ENCODE measurements at regions not wholly inside any gene's neighbourhood (a gene's known extent, or its start where the extent isn't known, plus 50 kb on each side); places are given as distances from the start of the nearest gene placed in this dataset.

DNA sequence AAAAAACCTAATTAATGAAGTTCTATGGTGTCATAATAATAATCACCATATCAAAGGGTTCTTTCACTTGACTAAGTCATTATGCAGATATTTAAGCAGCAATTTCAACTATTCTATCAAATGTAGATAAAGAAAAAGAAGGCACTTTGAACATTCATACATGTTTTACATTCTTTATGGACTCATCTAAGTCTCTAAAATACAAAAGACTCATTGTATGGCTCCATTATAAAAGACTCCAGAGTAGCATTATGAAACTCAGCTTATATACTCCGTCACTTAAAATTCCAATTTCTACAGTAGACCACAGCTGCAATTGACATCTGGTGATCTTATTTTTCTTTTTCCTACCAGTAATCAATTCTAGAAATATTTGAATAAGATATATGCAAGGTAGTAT, 173.5 kb upstream of the KIF2B start:
- Histone ChIP-seq H3K36me3 (no peaks in the 10 kb centered on the region), H3K27me3 (no peaks in the 10 kb centered on the region), H3K4me1 (no peaks in the 10 kb centered on the region), H3K27ac (no peak overlapping the region), H3K9me3 (no peaks in the 10 kb centered on the region), H3K4me3 (no peak overlapping the region)
- TF ChIP-seq, protein P1, sequence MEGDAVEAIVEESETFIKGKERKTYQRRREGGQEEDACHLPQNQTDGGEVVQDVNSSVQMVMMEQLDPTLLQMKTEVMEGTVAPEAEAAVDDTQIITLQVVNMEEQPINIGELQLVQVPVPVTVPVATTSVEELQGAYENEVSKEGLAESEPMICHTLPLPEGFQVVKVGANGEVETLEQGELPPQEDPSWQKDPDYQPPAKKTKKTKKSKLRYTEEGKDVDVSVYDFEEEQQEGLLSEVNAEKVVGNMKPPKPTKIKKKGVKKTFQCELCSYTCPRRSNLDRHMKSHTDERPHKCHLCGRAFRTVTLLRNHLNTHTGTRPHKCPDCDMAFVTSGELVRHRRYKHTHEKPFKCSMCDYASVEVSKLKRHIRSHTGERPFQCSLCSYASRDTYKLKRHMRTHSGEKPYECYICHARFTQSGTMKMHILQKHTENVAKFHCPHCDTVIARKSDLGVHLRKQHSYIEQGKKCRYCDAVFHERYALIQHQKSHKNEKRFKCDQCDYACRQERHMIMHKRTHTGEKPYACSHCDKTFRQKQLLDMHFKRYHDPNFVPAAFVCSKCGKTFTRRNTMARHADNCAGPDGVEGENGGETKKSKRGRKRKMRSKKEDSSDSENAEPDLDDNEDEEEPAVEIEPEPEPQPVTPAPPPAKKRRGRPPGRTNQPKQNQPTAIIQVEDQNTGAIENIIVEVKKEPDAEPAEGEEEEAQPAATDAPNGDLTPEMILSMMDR (IDR thresholded peaks at IDR 0.05) = no peak
- TF ChIP-seq POLR2A (IDR thresholded peaks at IDR 0.05) (no peak), POLR2AphosphoS5 (IDR thresholded peaks at IDR 0.05) (no peak), EP300 (IDR thresholded peaks at IDR 0.05) (no peak)
- intact Hi-C loops (cut with DNase I; ENCODE audit: low total_unique reads) = no loop called here
- 83 to 93% (median 87%) methylated on average over 1 of the region's 1 CpG for WGBS, 5 donors
- DNase-seq = no peak

DNA sequence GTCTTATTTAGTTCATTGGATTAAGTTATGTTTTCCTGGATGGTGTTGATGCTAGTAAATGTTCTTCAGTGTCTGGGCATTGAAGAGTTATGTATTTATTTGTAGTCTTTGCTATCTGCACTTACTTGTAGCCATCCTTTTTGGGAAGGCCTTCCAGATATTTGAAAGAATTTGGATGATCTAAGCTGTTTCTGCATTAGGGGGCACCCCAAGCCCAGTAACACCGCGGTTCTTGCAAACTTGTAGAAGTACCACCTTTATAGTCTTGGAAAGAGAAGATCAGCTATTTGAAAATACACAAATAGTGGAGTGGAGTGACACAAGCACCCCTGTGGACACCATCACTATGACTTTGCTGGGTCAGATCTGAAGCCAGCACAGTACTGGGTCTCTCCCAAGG, 175.9 kb upstream of the KIF2B start:
- no peak overlapping the region for H3K4me3 ChIP-seq
- TF ChIP-seq, protein P1 (IDR thresholded peaks at IDR 0.05) = no peak
- TF ChIP-seq POLR2AphosphoS5 (IDR thresholded peaks at IDR 0.05) (no peak), POLR2A (IDR thresholded peaks at IDR 0.05) (no peak), EP300 (IDR thresholded peaks at IDR 0.05) (no peak)
- H3K9me3 ChIP-seq = no peaks in the 10 kb centered on the region
- no peak for DNase-seq
- intact Hi-C loops (cut with DNase I; ENCODE audit: low total_unique reads) = no loop called here
- no peaks in the 10 kb centered on the region for H3K4me1 ChIP-seq
- H3K27ac ChIP-seq = no peak overlapping the region
- H3K27me3 ChIP-seq = no peaks in the 10 kb centered on the region
- no peaks in the 10 kb centered on the region for H3K36me3 ChIP-seq
- WGBS, 5 donors = 95 to 100% (median 99%) methylated on average over 2 of the region's 2 CpGs

DNA sequence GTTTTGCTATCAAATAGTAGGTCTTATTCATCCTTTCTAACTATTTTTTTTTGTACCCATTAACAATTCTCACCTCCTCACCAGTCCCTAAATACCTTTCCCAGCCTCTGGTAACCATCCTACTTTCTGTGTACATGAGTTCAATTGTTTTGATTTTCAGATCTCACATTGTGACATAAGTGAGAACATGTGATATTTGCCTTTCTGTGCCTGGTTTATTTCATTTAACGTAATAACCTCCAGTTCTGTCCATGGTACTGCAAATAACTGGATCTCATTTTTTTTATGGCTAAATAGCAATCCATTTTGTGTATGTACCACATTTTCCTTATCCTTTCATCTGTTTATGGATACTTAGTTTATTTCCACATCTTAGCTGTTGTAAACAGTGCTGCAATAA, 181.9 kb upstream of the KIF2B start:
- no peak for DNase-seq
- TF ChIP-seq EP300 (IDR thresholded peaks at IDR 0.05) (no peak), POLR2AphosphoS5 (IDR thresholded peaks at IDR 0.05) (no peak), POLR2A (IDR thresholded peaks at IDR 0.05) (no peak)
- TF ChIP-seq, protein P1 (IDR thresholded peaks at IDR 0.05) = no peak
- no peaks in the 10 kb centered on the region for H3K27me3 ChIP-seq
- no peak overlapping the region for H3K4me3 ChIP-seq
- H3K27ac ChIP-seq = no peak overlapping the region
- no peaks in the 10 kb centered on the region for H3K36me3 ChIP-seq
- WGBS, 5 donors = 74 to 85% (median 81%) methylated on average over 1 of the region's 1 CpG
- no peaks in the 10 kb centered on the region for H3K9me3 ChIP-seq
- intact Hi-C loops (cut with DNase I; ENCODE audit: low total_unique reads) = no loop called here
- no peaks in the 10 kb centered on the region for H3K4me1 ChIP-seq

DNA sequence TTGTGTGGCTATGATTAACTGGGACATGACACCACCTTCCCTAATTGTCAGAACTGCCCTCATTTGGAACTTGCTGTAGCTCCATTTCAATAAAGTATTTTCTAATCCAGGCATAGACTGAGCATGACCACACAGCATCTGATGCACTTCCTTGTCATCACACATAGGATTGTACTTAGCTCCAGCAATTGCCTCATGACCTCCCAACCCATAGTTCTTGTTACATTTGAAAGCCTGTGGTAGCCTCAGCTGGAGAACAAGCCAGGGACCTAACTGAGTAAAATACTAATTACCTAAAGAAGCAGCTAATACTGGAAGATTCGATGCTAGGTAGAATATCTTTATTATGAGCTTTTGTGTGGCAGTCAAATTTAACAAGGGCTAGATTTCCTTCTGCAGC, 187.3 kb upstream of the KIF2B start:
- Histone ChIP-seq H3K4me1 (no peaks in the 10 kb centered on the region), H3K27ac (no peak overlapping the region), H3K36me3 (no peaks in the 10 kb centered on the region), H3K4me3 (no peak overlapping the region), H3K9me3 (no peaks in the 10 kb centered on the region), H3K27me3 (no peaks in the 10 kb centered on the region)
- WGBS, 5 donors = 72 to 88% (median 82%) methylated on average over 1 of the region's 1 CpG
- no peak for DNase-seq
- TF ChIP-seq POLR2AphosphoS5 (IDR thresholded peaks at IDR 0.05) (no peak), POLR2A (IDR thresholded peaks at IDR 0.05) (no peak), EP300 (IDR thresholded peaks at IDR 0.05) (no peak)
- TF ChIP-seq, protein P1 (IDR thresholded peaks at IDR 0.05) = no peak
- intact Hi-C loops (cut with DNase I; ENCODE audit: low total_unique reads) = no loop called here

Data from stomach (tissue), 8 donors.